Left ventricle myocardium inferior (tissue), 1 donor: ENCODE measurements at regions not wholly inside any gene's neighbourhood (a gene's known extent, or its start where the extent isn't known, plus 50 kb on each side); places are given as distances from the start of the nearest gene placed in this dataset.

Experiments
- DNase-seq: peaks from one replicate; pipeline ENCODE4 v3.0.0-alpha.2; 2020
- H3K27ac ChIP-seq: fragments of 200-600 bp; replicated peaks from 2 replicates; pipeline ENCODE4 v1.8.0; 2021
- H3K27me3 ChIP-seq: fragments of 200-600 bp; 2 replicates; pipeline ENCODE4 v1.8.0; 2021; ENCODE audit warnings: low read depth
- H3K36me3 ChIP-seq: fragments of 200-600 bp; 2 replicates; pipeline ENCODE4 v1.8.0; 2021
- H3K4me1 ChIP-seq: fragments of 200-600 bp; 2 replicates; pipeline ENCODE4 v1.8.0; 2021
- H3K4me3 ChIP-seq: fragments of 200-600 bp; 2 replicates; pipeline ENCODE4 v1.8.0; 2021; ENCODE audit warnings: mild to moderate bottlenecking, moderate library complexity
- H3K9me3 ChIP-seq: fragments of 200-600 bp; replicated peaks from 2 replicates; pipeline ENCODE4 v1.8.0; 2021
- CTCF ChIP-seq: fragments of 200-600 bp; IDR thresholded peaks from 2 replicates; pipeline ENCODE4 v1.8.0; 2021; ENCODE audit warnings: antibody characterized with exemption, mild to moderate bottlenecking, borderline replicate concordance
- intact Hi-C: fragments of 100-400 bp; cut with micrococcal nuclease; formaldehyde crosslinking; loops from one replicate; pipeline ENCODE4 v1.11.0; 2022
- donor health status: DM: no; HTN: yes; CAD: no; lungs with severe emphysema.

GRCh38 chr20:55740076-55740475, 265.2 kb downstream of the CBLN4 start:
- H3K4me3 ChIP-seq: no peak overlapping the region
- no peak overlapping the region for H3K27ac ChIP-seq
- intact Hi-C loops: no loop called here
- H3K9me3 ChIP-seq: no peaks in the 10 kb centered on the region
- H3K36me3 ChIP-seq: no peaks in the 10 kb centered on the region
- no peaks in the 10 kb centered on the region for H3K4me1 ChIP-seq
- H3K27me3 ChIP-seq: peaks cover 9% of the 10 kb centered on the region
- no peak for DNase-seq
- no peak for TF ChIP-seq CTCF

- Histone ChIP-seq H3K9me3 (peaks cover 3% of the 10 kb centered on the region), H3K4me1 (no peaks in the 10 kb centered on the region), H3K36me3 (no peaks in the 10 kb centered on the region), H3K27ac (no peak overlapping the region), H3K4me3 (no peak overlapping the region), H3K27me3 (no peaks in the 10 kb centered on the region)
- no peak for DNase-seq
- TF ChIP-seq CTCF: no peak
- intact Hi-C loops: no loop called here
Observed at GRCh38 chr20:55730321-55730720, 275.0 kb downstream of the CBLN4 start.

GRCh38 chr20:55714736-55715135, 290.6 kb downstream of the CBLN4 start:
- TF ChIP-seq CTCF: no peak
- peaks cover 8% of the 10 kb centered on the region for H3K9me3 ChIP-seq

GRCh38 chr20:55714082-55714481, 291.2 kb downstream of the CBLN4 start:
- no peak for TF ChIP-seq CTCF
- Histone ChIP-seq H3K4me3 (no peak overlapping the region), H3K27ac (no peak overlapping the region), H3K36me3 (no peaks in the 10 kb centered on the region), H3K4me1 (no peaks in the 10 kb centered on the region), H3K27me3 (no peaks in the 10 kb centered on the region), H3K9me3 (peaks cover 8% of the 10 kb centered on the region)
- intact Hi-C loops: no loop called here
- DNase-seq: no peak

More at GRCh38 chr20:55714736-55715135, 290.6 kb downstream of the CBLN4 start:
- Histone ChIP-seq H3K27ac (no peak overlapping the region), H3K4me1 (no peaks in the 10 kb centered on the region), H3K4me3 (no peak overlapping the region), H3K27me3 (no peaks in the 10 kb centered on the region), H3K36me3 (no peaks in the 10 kb centered on the region)
- DNase-seq: no peak
- intact Hi-C loops: no loop called here

- intact Hi-C loops: no loop called here
- Histone ChIP-seq H3K27ac (no peak overlapping the region), H3K27me3 (no peaks in the 10 kb centered on the region), H3K9me3 (no peaks in the 10 kb centered on the region), H3K4me1 (no peaks in the 10 kb centered on the region), H3K36me3 (no peaks in the 10 kb centered on the region), H3K4me3 (no peak overlapping the region)
- DNase-seq: no peak
- TF ChIP-seq CTCF: no peak
Observed at GRCh38 chr20:55704458-55704857, 300.9 kb downstream of the CBLN4 start.

GRCh38 chr20:55701467-55701866, 303.9 kb downstream of the CBLN4 start:
- no peak for TF ChIP-seq CTCF
- intact Hi-C loops: no loop called here
- H3K27me3 ChIP-seq: no peaks in the 10 kb centered on the region

More at GRCh38 chr20:55701467-55701866, 303.9 kb downstream of the CBLN4 start:
- DNase-seq: no peak
- Histone ChIP-seq H3K36me3 (no peaks in the 10 kb centered on the region), H3K4me1 (no peaks in the 10 kb centered on the region), H3K4me3 (no peak overlapping the region), H3K9me3 (no peaks in the 10 kb centered on the region), H3K27ac (no peak overlapping the region)
